ENCODE measurements at regions not wholly inside any gene's neighbourhood (a gene's known extent, or its start where the extent isn't known, plus 50 kb on each side); places are given as distances from the start of the nearest gene placed in this dataset.

GRCh38 chr10:4525103-4525502 lies 300.9 kb upstream of the AKR1E2 start:
- FAIRE-seq (no peak), DNase-seq (ENCODE audit: low read depth) (no peak)
- H3K4me2 ChIP-seq (ENCODE audit: low read length), result no peak overlapping the region
- Mint-ChIP-seq H3K27ac (ENCODE audit: unreplicated experiment) (no peak overlapping the region), H3K9me3 (ENCODE audit: unreplicated experiment) (peaks cover 2% of the 10 kb centered on the region), H3K36me3 (ENCODE audit: low read depth, unreplicated experiment) (no peaks in the 10 kb centered on the region), H3K4me1 (ENCODE audit: low read depth, unreplicated experiment) (peaks cover 13% of the 10 kb centered on the region), H3K4me3 (ENCODE audit: unreplicated experiment) (no peak overlapping the region), H3K27me3 (ENCODE audit: low read depth, unreplicated experiment) (no peaks in the 10 kb centered on the region)
- no peak overlapping the region for H3K9ac ChIP-seq (ENCODE audit: low read length)
- H2AFZ ChIP-seq (ENCODE audit: low read depth, low read length), result no peak overlapping the region
- no peak overlapping the region for H3K4me3 ChIP-seq (ENCODE audit: insufficient read depth, low read depth, low read length)
- no peaks in the 10 kb centered on the region for H3K27me3 ChIP-seq (ENCODE audit: insufficient read depth, low read length)
- no peaks in the 10 kb centered on the region for H3K79me2 ChIP-seq (ENCODE audit: insufficient read depth, low read length)
- H3K36me3 ChIP-seq (ENCODE audit: insufficient read depth, low read length), result no peaks in the 10 kb centered on the region
- no peaks in the 10 kb centered on the region for H3K9me3 ChIP-seq (ENCODE audit: insufficient read depth, low read depth, low read length)
- H3K27ac ChIP-seq (ENCODE audit: low read depth, low read length), result no peak overlapping the region
- no peaks in the 10 kb centered on the region for H4K20me1 ChIP-seq (ENCODE audit: insufficient read depth, low read length)
- peaks cover 7% of the 10 kb centered on the region for H3K4me1 ChIP-seq (ENCODE audit: insufficient read depth, low read length)
- TF ChIP-seq CTCF (IDR thresholded peaks at IDR 0.05; ENCODE audit: insufficient read depth, low read depth, low read length) (no peak), EZH2 (IDR thresholded peaks at IDR 0.05; ENCODE audit: insufficient read depth, low read length) (no peak)

GRCh38 chr10:4522296-4523000 lies 303.6 kb upstream of the AKR1E2 start:
- Histone ChIP-seq H3K9me3 (ENCODE audit: insufficient read depth, low read depth, low read length) (no peaks in the 10 kb centered on the region), H3K27me3 (ENCODE audit: insufficient read depth, low read length) (no peaks in the 10 kb centered on the region), H4K20me1 (ENCODE audit: insufficient read depth, low read length) (no peaks in the 10 kb centered on the region), H3K27ac (ENCODE audit: low read depth, low read length) (no peak overlapping the region), H3K4me2 (ENCODE audit: low read length) (no peak overlapping the region), H3K9ac (ENCODE audit: low read length) (no peak overlapping the region), H3K79me2 (ENCODE audit: insufficient read depth, low read length) (no peaks in the 10 kb centered on the region), H3K4me3 (ENCODE audit: insufficient read depth, low read depth, low read length) (no peak overlapping the region), H3K36me3 (ENCODE audit: insufficient read depth, low read length) (no peaks in the 10 kb centered on the region), H2AFZ (ENCODE audit: low read depth, low read length) (no peak overlapping the region), H3K4me1 (ENCODE audit: insufficient read depth, low read length) (peaks cover 4% of the 10 kb centered on the region)
- TF ChIP-seq EZH2 (IDR thresholded peaks at IDR 0.05; ENCODE audit: insufficient read depth, low read length) (no peak), CTCF (IDR thresholded peaks at IDR 0.05; ENCODE audit: insufficient read depth, low read depth, low read length) (no peak)
- Mint-ChIP-seq H3K4me3 (ENCODE audit: unreplicated experiment) (no peak overlapping the region), H3K36me3 (ENCODE audit: low read depth, unreplicated experiment) (no peaks in the 10 kb centered on the region), H3K9me3 (ENCODE audit: unreplicated experiment) (peaks cover 2% of the 10 kb centered on the region), H3K4me1 (ENCODE audit: low read depth, unreplicated experiment) (peaks cover 8% of the 10 kb centered on the region), H3K27me3 (ENCODE audit: low read depth, unreplicated experiment) (no peaks in the 10 kb centered on the region), H3K27ac (ENCODE audit: unreplicated experiment) (no peak overlapping the region)
- no peak for FAIRE-seq
- DNase-seq (ENCODE audit: low read depth), result no peak

GRCh38 chr10:4519658-4520402 lies 306.2 kb upstream of the AKR1E2 start:
- no peak for TF ChIP-seq EZH2 (IDR thresholded peaks at IDR 0.05; ENCODE audit: insufficient read depth, low read length)
- no peak for TF ChIP-seq CTCF (IDR thresholded peaks at IDR 0.05; ENCODE audit: insufficient read depth, low read depth, low read length)
- Histone ChIP-seq H3K79me2 (ENCODE audit: insufficient read depth, low read length) (no peaks in the 10 kb centered on the region), H3K4me3 (ENCODE audit: insufficient read depth, low read depth, low read length) (no peak overlapping the region), H3K9ac (ENCODE audit: low read length) (no peak overlapping the region), H2AFZ (ENCODE audit: low read depth, low read length) (no peak overlapping the region), H3K36me3 (ENCODE audit: insufficient read depth, low read length) (no peaks in the 10 kb centered on the region), H3K4me2 (ENCODE audit: low read length) (no peak overlapping the region), H3K27me3 (ENCODE audit: insufficient read depth, low read length) (no peaks in the 10 kb centered on the region), H4K20me1 (ENCODE audit: insufficient read depth, low read length) (no peaks in the 10 kb centered on the region), H3K4me1 (ENCODE audit: insufficient read depth, low read length) (no peaks in the 10 kb centered on the region), H3K27ac (ENCODE audit: low read depth, low read length) (no peak overlapping the region), H3K9me3 (ENCODE audit: insufficient read depth, low read depth, low read length) (no peaks in the 10 kb centered on the region)
- Mint-ChIP-seq H3K27me3 (ENCODE audit: low read depth, unreplicated experiment) (no peaks in the 10 kb centered on the region), H3K4me3 (ENCODE audit: unreplicated experiment) (no peak overlapping the region), H3K9me3 (ENCODE audit: unreplicated experiment) (peaks cover 3% of the 10 kb centered on the region), H3K4me1 (ENCODE audit: low read depth, unreplicated experiment) (no peaks in the 10 kb centered on the region), H3K36me3 (ENCODE audit: low read depth, unreplicated experiment) (no peaks in the 10 kb centered on the region), H3K27ac (ENCODE audit: unreplicated experiment) (peak overlapping the region; percentile 1)
- peak; percentile 55 for FAIRE-seq
- DNase-seq (ENCODE audit: low read depth), result peak; percentile 31
